K562 (cell line): ENCODE measurements at regions not wholly inside any gene's neighbourhood (a gene's known extent, or its start where the extent isn't known, plus 50 kb on each side); places are given as distances from the start of the nearest gene placed in this dataset.

ENCODE experiments used
- ATAC-seq: fragments of 200-7000 bp; cut with Tn5 transposase; 3 replicates; pipeline ENCODE4 v1.9.1; 2020; ENCODE audit warnings: moderate library complexity
- BruUV-seq: library from RNA; stranded (reverse); fragments of 400-500 nt; replicated peaks from 2 replicates; lab custom pipeline; 2021; lab: Mats Ljungman, UMichigan
- CTCF ChIA-PET: fragments of 300-600 bp; formaldehyde crosslinking; extraction: SDS; loops from one replicate; lab custom pipeline; 2021; ENCODE audit warnings: low intra/inter-chr PET ratio; lab: Yijun Ruan, JAX
- POLR2A ChIA-PET: fragments of 300-600, 350-650 bp; sonication (Branson Sonifier 250); formaldehyde crosslinking; extraction: SDS; loops from one replicate; lab custom pipeline; 2021; ENCODE audit warnings: antibody characterized with exemption, inconsistent platforms; lab: Yijun Ruan, JAX
- DNase-seq, 4 experiments: peaks; one replicate each; pipeline versions ENCODE4 v3.0.0 to v3.0.0-alpha.2; 2011 to 2018; ENCODE audit warnings: low spot score in 3 of 4, mixed read lengths in 3 of 4; ENCODE audit errors: extremely low read depth in 1 of 4
- FAIRE-seq: peaks from 2 replicates; lab custom pipeline; 2011; peaks lifted over from hg19 to GRCh38; lab: Jason Lieb, UNC
- H2AFZ ChIP-seq: 2 replicates; pipeline ENCODE4 v1.6.0; 2011; ENCODE audit warnings: low read depth, low read length, control low read depth, inconsistent platforms
- H3K27ac ChIP-seq: fragments of 200-600 bp; 3 replicates; pipeline ENCODE4 v1.8.0; 2011; ENCODE audit warnings: low read depth, mild to moderate bottlenecking, control low read depth, inconsistent platforms, low read length, moderate library complexity, mixed read lengths; ENCODE audit errors: extremely low read depth
- H3K27me3 ChIP-seq, 2 experiments: fragments of 300-600 bp in 1 of 2; 2 replicates in 1 of 2; 3 replicates in 1 of 2; pipeline versions ENCODE4 v1.6.0 to v1.8.0; 2011; ENCODE audit warnings: inconsistent platforms in 2 of 2, low read length in 2 of 2, mild to moderate bottlenecking in 1 of 2, mixed read lengths in 1 of 2, moderate library complexity in 1 of 2; ENCODE audit not compliant: control insufficient read depth in 2 of 2, insufficient read depth in 2 of 2
- H3K36me3 ChIP-seq: fragments of 300-600 bp; 3 replicates; pipeline ENCODE4 v1.8.0; 2011; ENCODE audit warnings: mild to moderate bottlenecking, low read length, inconsistent platforms; ENCODE audit not compliant: control insufficient read depth, insufficient read depth
- H3K4me1 ChIP-seq, 2 experiments: fragments of 200-600 bp in 1 of 2; replicated peaks in 1 of 2; 2 replicates in 1 of 2; 3 replicates in 1 of 2; pipeline versions ENCODE4 v1.5.1 to v1.8.0; 2011; ENCODE audit warnings: inconsistent platforms in 2 of 2, low read length in 2 of 2, mild to moderate bottlenecking in 1 of 2, mixed read lengths in 1 of 2, moderate library complexity in 1 of 2; ENCODE audit not compliant: control insufficient read depth in 2 of 2, insufficient read depth in 2 of 2
- H3K4me2 ChIP-seq: 2 replicates; pipeline ENCODE4 v1.6.1; 2011; ENCODE audit warnings: low read length, control low read depth, inconsistent platforms, mixed read lengths; ENCODE audit not compliant: insufficient read depth
- H3K4me3 ChIP-seq: fragments of 200-600 bp; sonication (generic), shearing (Covaris generic); 2 replicates; pipeline ENCODE4 v1.5.1; 2016; ENCODE audit warnings: control low read depth, inconsistent platforms
- H3K79me2 ChIP-seq: fragments of 200-600 bp; 3 replicates; pipeline ENCODE4 v1.8.0; 2011; ENCODE audit warnings: low read length, inconsistent platforms; ENCODE audit not compliant: control insufficient read depth, insufficient read depth
- H3K9ac ChIP-seq, 2 experiments: 2 replicates each; pipeline versions ENCODE4 v1.6.0 to v1.6.1; 2011; ENCODE audit warnings: low read depth in 2 of 2, low read length in 2 of 2, control low read depth in 1 of 2, inconsistent platforms in 1 of 2, mild to moderate bottlenecking in 1 of 2, mixed read lengths in 1 of 2; ENCODE audit not compliant: insufficient read depth in 1 of 2
- H3K9me1 ChIP-seq: one replicate; pipeline ENCODE4 v1.6.0; 2011; ENCODE audit warnings: inconsistent platforms, mild to moderate bottlenecking, low read length, moderate library complexity; ENCODE audit not compliant: control insufficient read depth, insufficient read depth
- H3K9me3 ChIP-seq: replicated peaks from 2 replicates; pipeline ENCODE4 v1.5.1; 2011; ENCODE audit warnings: low read depth, low read length, inconsistent platforms; ENCODE audit not compliant: control insufficient read depth, insufficient read depth
- H4K20me1 ChIP-seq: replicated peaks from 2 replicates; pipeline ENCODE4 v1.6.1; 2011; ENCODE audit warnings: low read length, inconsistent platforms, mixed read lengths; ENCODE audit not compliant: control insufficient read depth, insufficient read depth
- ARID3A ChIP-seq: IDR thresholded peaks from 2 replicates; pipeline ENCODE4 v1.6.1; 2012; ENCODE audit warnings: low read depth, low read length, improper control_type of control experiment, borderline replicate concordance
- EWSR1 ChIP-seq: fragments of 450-650 bp; IDR thresholded peaks from 2 replicates; pipeline ENCODE4 v1.6.1; 2018; ENCODE audit warnings: borderline replicate concordance, mild to moderate bottlenecking, low read depth, moderate library complexity; ENCODE audit not compliant: partially characterized antibody
- GTF2F1 ChIP-seq: IDR thresholded peaks from 2 replicates; pipeline ENCODE4 v1.6.1; 2011; ENCODE audit warnings: low read depth, low read length, improper control_type of control experiment
- SIRT6 ChIP-seq: IDR thresholded peaks from one replicate; pipeline ENCODE4 v1.6.1; 2012; ENCODE audit warnings: low read depth, mild to moderate bottlenecking, control low read depth, inconsistent platforms, low read length, moderate library complexity
- TEAD4 ChIP-seq, 2 experiments: sonication (generic) in 1 of 2; formaldehyde crosslinking in 1 of 2; IDR thresholded peaks; 2 replicates each; pipeline versions ENCODE4 v1.6.1 to v1.8.0; 2012 to 2022; ENCODE audit warnings: borderline replicate concordance in 1 of 2, inconsistent platforms in 1 of 2, low read length in 1 of 2, mild to moderate bottlenecking in 1 of 2, missing genetic modification reagents in 1 of 2
- TFAP4 ChIP-seq: sonication (generic); formaldehyde crosslinking; IDR thresholded peaks from 2 replicates; pipeline ENCODE4 v1.8.0; 2022; ENCODE audit warnings: missing genetic modification reagents, mild to moderate bottlenecking, moderate library complexity, borderline replicate concordance
- ZMIZ1 ChIP-seq, 2 experiments: fragments of 150-350 bp in 1 of 2; IDR thresholded peaks; 2 replicates each; pipeline ENCODE4 v1.6.1; 2012 to 2016; ENCODE audit warnings: low read depth in 2 of 2, low read length in 2 of 2, mild to moderate bottlenecking in 1 of 2, moderate library complexity in 1 of 2
- ZNF586 ChIP-seq: fragments of 450-650 bp; formaldehyde crosslinking; conservative IDR thresholded peaks from 2 replicates; pipeline ENCODE4 v1.4.0; 2020; ENCODE audit warnings: mild to moderate bottlenecking, moderate library complexity
- WGBS: fragments of 100-300 bp; shearing (Covaris generic); methylation state at CpG from one replicate; pipeline ENCODE4 v1.1.6; 2016; ENCODE audit warnings: low coverage, mixed read lengths; ENCODE audit not compliant: insufficient coverage; ENCODE audit errors: missing lambda C conversion rate; 5-methylcytosine and 5-hydroxymethylcytosine counted together
- in situ Hi-C: fragments of 300-500 bp; cut with MboI; formaldehyde crosslinking; loops from 4 replicates; pipeline ENCODE4 v1.15.0; 2018; ENCODE audit warnings: inconsistent platforms, mixed read lengths
- intact Hi-C: fragments of 100-400 bp; cut with micrococcal nuclease; formaldehyde crosslinking; loops from 2 replicates; pipeline ENCODE4 v1.14.2; 2022
- TF ChIP-seq, protein P1 (sequence below): fragments of 250-450 bp; sonication (Bioruptor Pico); IDR thresholded peaks from 2 replicates; pipeline ENCODE4 v1.5.0; 2022; ENCODE audit warnings: mild to moderate bottlenecking
- TF ChIP-seq, protein P2 (sequence below): fragments of 150-350 bp; conservative IDR thresholded peaks from 2 replicates; pipeline ENCODE4 v1.6.1; 2014; ENCODE audit warnings: low read length

DNA sequence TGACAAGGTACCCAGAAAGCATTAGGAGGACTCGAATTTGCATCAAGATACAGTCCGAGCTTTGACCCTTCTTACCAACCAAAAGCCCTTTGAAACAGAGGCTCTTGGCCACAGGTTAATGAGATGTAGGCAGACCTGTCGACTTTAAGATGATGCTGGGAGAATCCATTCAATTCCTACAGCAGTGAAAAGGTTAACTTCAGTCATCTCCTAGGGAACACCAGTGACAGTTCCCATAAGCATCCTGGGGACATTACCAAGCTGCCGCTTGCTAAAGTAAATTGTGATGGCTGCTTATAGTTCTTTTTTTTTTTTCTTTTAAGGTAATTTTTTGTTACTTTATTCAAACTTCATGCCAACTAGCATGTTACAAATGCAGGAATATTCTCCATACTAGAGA, 379.3 kb downstream of the SOX11 start:
- Histone ChIP-seq H3K27me3 (no peaks in the 10 kb centered on the region), H3K36me3 (no peaks in the 10 kb centered on the region), H3K9ac (no peak overlapping the region), H3K4me2 (no peak overlapping the region), H4K20me1 (no peaks in the 10 kb centered on the region), H3K4me3 (no peak overlapping the region), H2AFZ (no peak overlapping the region), H3K9me1 (no peaks in the 10 kb centered on the region), H3K27ac (no peak overlapping the region), H3K79me2 (no peaks in the 10 kb centered on the region), H3K4me1 (no peaks in the 10 kb centered on the region), H3K9me3 (0 out of 2 replicates have a peak, but pooled peaks cover 2% of the 10 kb centered on the region)
- 3% methylated on average over 4 of the region's 4 CpGs for whole genome bisulfite sequencing
- intact Hi-C loops (no loop called here), in situ Hi-C loops (no loop called here)
- DNase-seq = no peak
- BruUV-seq = no TSS peak
- ChIA-PET POLR2A (no interaction called here), CTCF (no interaction called here)
- no peak for ATAC-seq
- no peak for FAIRE-seq
- TF ChIP-seq ZMIZ1 (IDR thresholded peaks at IDR 0.05; ENCODE audit: low read depth in 2 of 2, low read length in 2 of 2) = no peak
- TF ChIP-seq, protein P1, sequence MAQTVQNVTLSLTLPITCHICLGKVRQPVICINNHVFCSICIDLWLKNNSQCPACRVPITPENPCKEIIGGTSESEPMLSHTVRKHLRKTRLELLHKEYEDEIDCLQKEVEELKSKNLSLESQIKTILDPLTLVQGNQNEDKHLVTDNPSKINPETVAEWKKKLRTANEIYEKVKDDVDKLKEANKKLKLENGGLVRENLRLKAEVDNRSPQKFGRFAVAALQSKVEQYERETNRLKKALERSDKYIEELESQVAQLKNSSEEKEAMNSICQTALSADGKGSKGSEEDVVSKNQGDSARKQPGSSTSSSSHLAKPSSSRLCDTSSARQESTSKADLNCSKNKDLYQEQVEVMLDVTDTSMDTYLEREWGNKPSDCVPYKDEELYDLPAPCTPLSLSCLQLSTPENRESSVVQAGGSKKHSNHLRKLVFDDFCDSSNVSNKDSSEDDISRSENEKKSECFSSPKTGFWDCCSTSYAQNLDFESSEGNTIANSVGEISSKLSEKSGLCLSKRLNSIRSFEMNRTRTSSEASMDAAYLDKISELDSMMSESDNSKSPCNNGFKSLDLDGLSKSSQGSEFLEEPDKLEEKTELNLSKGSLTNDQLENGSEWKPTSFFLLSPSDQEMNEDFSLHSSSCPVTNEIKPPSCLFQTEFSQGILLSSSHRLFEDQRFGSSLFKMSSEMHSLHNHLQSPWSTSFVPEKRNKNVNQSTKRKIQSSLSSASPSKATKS (CRISPR knock-in tag) = no peak
- TF ChIP-seq, protein P2, sequence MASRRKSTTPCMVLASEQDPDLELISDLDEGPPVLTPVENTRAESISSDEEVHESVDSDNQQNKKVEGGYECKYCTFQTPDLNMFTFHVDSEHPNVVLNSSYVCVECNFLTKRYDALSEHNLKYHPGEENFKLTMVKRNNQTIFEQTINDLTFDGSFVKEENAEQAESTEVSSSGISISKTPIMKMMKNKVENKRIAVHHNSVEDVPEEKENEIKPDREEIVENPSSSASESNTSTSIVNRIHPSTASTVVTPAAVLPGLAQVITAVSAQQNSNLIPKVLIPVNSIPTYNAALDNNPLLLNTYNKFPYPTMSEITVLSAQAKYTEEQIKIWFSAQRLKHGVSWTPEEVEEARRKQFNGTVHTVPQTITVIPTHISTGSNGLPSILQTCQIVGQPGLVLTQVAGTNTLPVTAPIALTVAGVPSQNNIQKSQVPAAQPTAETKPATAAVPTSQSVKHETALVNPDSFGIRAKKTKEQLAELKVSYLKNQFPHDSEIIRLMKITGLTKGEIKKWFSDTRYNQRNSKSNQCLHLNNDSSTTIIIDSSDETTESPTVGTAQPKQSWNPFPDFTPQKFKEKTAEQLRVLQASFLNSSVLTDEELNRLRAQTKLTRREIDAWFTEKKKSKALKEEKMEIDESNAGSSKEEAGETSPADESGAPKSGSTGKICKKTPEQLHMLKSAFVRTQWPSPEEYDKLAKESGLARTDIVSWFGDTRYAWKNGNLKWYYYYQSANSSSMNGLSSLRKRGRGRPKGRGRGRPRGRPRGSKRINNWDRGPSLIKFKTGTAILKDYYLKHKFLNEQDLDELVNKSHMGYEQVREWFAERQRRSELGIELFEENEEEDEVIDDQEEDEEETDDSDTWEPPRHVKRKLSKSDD = no peak
- no peak for TF ChIP-seq EWSR1
- no peak for TF ChIP-seq GTF2F1
- TF ChIP-seq ZNF586 (CRISPR knock-in tag) = no peak
- TF ChIP-seq TEAD4 (IDR thresholded peaks at IDR 0.05; ENCODE audit: low read length) = no peak
- no peak for TF ChIP-seq TEAD4 (CRISPR knock-in tag; IDR thresholded peaks at IDR 0.05; ENCODE audit: borderline replicate concordance)
- TF ChIP-seq TFAP4 (CRISPR knock-in tag) = no peak
- TF ChIP-seq SIRT6 = no peak
- no peak for TF ChIP-seq ARID3A
